ENCODE measurements at regions not wholly inside any gene's neighbourhood (a gene's known extent, or its start where the extent isn't known, plus 50 kb on each side); places are given as distances from the start of the nearest gene placed in this dataset.
"Not testable (repeated sequence)": the region's sequence is repeated elsewhere in the genome, so short reads cannot be mapped to it uniquely, and the experiment has no call there.

DNA sequence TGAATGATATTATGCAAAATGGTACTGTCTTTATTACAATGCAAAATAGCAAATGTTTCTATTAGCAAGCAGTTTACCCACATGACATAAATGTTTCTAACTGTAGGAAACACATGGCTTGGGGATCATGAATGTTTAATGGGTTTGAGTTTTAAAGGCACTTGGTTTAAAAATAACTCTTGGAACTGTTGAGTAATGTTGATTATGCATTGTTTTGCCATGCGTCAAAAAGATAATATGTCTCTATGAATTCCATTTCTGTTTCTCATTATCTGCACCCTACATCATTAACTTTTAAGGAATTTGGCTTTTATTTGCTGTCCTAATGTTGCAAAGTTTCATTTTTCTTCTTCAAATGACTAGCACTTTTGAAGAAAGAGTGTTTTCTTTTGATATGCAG, 1355.5 kb downstream of the SUCLG1 start:
- DNase-seq = no peak

DNA sequence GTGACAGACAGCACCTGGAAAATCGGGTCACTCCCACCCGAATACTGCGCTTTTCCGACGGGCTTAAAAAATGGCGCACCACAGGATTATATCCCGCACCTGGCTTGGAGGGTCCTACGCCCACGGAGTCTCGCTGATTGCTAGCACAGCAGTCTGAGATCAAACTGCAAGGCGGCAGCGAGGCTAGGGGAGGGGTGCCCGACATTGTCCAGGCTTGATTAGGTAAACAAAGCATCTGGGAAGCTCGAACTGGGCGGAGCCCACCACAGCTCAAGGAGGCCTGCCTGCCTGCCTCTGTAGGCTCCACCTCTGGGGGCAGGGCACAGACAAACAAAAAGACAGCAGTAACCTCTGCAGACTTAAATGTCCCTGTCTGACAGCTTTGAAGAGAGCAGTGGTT, 1370.0 kb downstream of the SUCLG1 start:
- not testable (repeated sequence) for DNase-seq

DNA sequence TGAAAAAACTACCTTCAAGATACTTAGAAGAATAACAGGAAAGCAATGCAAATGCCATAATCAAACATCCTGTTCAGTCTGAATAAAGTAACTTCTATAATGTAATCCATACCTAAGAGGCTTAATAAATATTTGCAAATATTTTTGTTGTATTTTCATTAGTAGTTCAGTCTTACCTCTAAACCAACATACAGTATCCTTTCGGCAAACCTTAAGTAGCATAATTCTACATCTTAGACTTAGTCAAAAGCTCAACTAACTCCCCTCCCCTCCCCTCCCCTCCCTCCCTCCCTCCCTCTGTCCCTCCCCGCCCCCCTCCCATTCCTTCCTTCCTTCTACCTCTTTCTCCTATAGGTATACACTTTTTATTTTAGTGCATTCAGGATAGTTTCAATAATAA, 1373.2 kb downstream of the SUCLG1 start:
- DNase-seq = no peak

DNA sequence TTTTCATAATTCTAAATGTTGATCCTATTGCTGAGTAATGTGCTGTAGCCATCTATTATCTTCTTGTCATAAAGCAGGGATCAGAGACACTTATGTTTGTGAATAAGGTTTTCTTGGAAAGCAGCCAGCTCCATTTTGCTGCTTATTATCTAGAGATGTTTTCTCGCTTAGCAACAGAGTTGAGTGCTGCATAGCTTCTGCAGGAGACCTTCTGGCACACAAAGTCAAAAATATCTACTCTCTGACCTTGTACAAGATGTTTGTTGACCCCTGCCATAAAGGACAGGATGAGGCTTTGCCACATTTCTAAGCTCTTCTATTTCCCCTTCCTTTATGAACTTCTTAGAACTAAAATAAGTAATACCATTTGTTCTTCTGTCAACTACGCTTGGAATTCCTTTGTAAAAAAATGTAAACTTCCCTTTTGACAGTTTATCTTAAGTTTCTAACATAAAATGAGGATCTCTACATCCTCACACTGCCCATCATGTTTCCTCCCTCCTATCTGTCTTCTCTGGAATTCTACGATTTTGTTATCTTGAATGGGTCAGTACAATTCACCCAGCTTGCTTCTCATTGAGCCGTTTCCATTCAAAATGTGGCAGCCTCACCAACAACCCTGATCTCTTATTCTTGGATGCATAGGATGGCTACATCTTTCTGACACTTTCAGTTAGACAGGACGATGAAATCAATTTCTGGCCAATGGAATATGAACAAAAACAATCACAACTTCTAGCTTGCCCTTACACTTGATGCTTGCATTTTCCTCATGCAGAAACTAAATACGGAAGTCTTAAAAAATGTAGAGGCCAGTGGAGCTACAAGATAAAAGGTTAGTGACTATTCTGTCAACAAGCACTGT, 1377.0 kb downstream of the SUCLG1 start:
- DNase-seq = no peak

DNA sequence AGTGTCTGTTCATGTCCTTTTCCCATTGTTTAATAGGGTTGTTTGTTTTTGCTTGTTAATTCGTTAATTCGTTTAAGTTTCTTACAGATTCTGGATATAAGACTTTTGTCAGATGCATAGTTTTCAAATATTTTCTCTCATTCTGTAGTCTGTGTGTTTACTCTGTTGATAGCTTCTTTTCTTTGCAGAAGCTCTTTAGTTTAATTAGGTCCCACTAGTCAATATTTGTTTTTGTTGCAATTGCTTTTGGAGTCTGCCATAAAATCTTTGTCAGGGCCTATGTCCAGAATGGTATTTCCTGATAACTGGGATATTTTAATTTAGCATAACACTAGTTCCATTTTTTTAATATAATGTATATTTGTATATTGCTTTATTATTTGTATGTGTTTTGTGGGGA, 1380.1 kb downstream of the SUCLG1 start:
- DNase-seq = no peak

DNA sequence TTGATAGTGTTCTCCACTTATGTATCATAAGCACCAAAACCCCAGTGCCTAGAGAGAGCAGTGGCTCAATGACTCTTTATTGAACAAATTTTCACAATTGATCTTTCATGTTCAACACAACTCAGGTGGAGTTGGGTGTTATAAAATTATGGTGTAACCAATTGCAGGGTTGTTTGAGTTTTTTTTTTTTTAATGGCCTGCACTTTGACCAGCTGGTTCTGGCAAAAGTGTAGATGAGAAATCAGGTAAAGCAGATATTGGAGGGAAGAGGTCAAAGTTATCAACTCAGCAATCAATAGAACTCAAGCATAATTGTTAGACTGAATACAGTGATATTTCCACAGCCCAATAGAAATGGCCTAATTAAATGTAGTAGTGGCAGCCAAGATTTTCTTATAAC, 1386.3 kb downstream of the SUCLG1 start:
- no peak for DNase-seq

DNA sequence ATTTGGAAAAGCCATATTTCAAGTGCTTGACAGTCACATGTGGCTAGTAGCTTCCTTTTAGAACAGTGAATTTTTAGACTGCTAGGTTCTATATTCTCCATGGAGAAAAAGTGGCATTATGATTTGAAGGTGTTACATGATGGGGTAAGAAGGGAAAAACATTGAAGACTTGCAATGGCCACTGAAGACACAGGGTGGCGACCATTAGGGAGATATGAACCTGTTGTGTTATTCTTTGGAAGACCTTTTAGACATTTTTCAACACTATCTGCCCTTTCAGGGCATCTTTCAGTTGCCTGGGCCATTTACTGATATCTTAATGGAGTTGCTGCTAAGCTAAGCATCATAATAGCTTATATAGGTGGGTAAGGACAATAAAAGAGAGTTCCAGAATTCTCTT, 1387.2 kb downstream of the SUCLG1 start:
- DNase-seq = no peak

DNA sequence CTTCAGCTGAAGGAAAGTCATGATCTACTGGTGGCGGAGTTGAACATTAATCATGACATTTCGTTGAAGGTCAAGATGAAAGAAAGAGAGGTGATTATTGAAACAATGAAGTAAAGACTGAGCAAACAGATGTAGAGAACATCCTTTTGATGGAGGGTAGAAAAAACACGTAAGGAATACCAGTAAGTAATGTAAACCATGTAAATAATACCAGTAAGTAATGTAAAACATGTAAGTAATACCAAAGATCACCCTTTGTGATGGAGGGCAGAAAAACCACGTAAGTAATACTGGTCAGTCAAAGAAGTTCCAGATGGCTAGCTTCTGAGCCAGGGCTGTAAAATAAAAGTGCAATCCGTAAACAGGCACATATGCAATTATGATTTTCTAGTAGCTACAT, 1387.7 kb downstream of the SUCLG1 start:
- no peak for DNase-seq

DNA sequence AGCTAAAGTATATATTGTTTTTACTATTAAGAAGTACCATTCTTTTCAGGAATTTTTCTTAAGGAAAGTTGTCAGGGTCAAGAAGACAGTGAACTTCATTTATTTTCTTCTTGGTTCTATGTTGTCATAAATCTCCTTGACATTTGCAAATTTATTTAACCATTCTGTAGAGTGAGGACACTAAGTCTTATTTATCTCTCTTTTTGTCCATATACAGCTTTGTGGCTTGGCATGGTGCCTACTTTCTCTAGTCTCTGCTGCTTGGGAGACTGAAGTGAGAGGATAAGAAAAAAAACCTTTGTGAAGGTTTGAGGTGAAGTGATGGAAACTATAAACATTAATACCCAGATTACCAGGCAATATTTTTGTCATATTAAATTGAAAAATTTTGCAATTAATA, 1389.4 kb downstream of the SUCLG1 start:
- DNase-seq = no peak

DNA sequence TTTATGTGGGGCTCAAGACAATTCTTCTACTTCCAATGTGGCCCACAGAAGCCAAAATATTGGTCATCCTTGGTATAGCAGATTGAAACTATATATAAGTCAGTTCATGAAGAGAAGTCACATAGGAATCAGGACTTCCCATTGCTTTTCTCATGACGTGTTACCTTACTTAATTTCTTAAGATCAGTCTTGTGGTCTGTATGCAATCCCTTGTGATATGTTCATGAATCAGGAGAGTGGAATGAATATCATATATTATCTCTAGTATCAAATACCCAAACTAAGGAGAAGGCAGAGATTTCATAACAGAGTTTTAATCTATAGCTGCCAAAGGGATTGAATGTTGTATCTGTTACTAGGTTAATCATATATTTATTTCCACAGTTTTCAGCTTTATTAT, 1390.4 kb downstream of the SUCLG1 start:
- no peak for DNase-seq

DNA sequence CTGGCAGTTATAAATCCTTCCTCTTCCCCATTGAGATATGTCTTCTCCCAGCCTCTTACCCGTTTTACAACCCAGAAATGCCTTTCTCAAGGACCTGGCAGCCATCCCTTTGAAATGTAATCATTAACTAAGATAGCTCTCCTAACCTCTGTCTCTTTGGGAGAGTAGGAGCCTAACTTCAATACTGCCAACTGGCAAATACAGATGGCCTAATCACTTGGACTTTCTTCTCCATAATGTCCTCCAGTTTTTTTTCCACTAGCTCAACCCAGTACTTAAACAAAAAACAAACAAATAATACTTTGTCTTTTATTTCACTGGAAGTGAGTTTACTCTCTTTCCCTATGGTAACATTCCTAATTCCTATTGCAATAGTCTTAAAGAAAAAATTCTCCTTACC, 1391.1 kb downstream of the SUCLG1 start:
- DNase-seq = no peak

DNA sequence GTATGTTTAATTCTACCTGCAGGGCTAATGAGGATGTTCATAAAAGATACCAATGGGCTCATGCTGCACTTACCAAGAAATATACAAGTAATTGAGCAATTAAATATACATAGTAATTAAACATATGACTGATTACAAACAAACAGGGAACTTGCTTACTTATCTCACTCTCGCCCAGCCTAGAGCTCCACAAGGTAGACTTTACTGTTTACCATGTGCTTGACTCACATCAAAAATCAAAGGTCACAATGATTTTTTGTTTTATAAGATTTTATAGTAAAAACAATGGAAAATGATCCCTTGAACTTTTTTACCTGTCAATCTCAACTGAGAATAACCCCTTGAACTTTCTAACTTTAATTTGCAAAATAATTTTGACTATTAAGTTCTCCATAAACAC, 1395.1 kb downstream of the SUCLG1 start:
- DNase-seq = no peak

DNA sequence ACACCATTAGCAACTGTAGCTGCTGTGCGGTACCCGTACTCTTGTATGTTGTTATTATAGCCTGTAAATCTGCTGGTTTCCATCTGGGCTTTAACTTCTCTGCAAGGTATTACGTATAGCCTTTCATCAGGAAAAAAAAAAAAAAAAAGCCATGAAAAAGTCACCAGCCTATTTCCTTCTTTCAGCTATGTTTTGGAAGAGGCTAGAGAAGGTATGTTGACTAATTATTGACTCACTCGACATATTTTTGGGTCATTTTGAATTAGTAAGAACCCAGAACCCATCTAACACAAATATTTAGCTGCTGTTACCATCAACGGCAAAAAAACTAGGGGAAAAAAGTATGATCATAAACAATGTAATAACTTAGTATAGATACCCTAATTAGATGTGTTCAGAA, 1395.6 kb downstream of the SUCLG1 start:
- no peak for DNase-seq

DNA sequence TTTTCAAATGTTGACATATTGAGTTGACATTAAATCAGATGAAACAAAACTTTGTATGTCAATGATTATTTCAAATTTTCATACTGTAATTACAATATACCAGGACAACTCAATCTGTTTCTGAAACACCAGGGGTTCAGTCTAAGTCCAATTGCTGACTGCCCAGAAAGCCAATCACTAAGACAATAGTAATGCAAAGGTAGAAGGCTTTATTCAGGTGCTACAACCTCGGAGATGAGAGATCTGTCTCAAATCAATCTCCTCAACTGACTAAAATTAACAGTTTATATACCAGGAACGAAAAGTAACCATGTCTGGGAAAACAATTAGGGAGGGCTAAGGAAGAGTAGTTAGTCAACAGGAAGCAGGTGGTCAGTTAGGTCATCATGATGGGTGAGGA, 1400.4 kb downstream of the SUCLG1 start:
- no peak for DNase-seq

DNA sequence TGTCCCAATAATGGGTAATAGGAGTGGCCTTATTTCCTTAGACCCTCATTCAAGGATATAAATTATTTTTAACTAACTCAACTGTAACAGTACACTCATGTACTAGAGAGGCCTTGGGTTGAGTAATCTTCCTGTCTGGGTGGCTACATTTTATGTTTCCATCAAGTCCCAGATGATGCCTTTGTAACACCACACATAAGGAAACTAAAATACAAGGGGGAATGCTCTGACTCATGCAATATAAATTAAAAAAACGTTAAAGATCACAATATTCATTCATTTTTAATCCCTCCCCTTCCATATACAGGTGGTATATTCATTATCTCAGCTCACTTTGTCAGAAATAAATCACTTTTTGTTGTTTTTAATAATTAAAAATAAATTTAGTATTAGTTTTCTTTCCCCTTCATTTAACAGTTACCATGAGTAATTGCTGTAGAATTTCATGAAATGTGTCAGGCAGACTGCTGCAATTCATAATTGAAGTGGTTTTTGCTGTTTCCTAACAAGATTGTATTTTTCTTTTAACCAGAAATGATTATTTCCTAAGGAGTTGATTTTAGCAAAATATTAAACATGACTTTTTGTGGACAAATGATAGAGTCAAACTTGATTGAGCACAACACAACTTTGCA, 1403.6 kb downstream of the SUCLG1 start:
- DNase-seq = no peak

DNA sequence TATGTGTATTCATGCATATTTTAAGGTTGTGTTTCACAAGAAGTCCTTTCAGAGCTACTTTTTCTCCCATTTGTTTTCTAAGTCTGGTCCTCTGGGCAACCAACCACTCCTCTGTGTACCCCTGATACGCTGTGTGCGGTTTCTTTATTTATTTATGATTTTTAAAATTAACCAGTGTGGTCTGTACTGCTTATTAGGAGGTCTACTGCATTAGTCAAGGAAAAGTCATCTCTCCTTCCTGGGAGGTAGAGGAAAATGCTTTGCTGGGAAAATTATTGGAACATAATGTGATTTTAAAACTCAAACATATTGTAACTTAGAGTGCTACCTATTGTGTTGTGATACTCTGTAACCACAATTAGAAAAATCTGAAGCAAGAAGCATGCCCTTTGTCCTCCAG, 1404.3 kb downstream of the SUCLG1 start:
- DNase-seq = no peak

DNA sequence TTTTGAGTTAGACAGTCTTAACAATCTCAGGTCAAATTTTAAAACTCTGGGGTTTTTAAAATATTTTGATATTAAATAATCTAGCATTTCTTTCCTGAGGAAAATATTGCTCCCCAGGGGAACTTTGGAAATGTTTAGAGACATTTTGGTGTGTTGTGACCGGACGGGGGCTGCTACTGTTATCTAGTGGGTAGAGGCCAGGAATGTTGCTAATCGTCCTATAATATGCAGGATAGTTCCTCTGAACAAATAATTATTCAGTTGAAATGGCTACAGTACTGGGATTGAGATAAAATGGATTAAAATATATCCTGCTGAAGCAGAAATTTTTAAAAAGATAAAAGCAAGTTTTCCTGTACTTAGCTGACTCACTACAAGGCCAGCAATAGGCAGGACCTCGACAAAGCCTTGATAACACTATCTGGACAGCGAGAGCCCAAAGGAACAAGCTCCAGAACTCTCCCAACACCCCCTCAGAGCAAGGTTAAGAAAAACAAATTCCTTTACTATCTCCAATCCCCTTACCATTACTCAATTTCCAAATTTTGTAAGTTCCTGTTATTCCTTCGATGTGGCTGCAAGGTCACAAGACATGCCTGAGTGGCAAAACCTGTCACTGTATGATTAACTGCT, 1407.4 kb downstream of the SUCLG1 start:
- no peak for DNase-seq

DNA sequence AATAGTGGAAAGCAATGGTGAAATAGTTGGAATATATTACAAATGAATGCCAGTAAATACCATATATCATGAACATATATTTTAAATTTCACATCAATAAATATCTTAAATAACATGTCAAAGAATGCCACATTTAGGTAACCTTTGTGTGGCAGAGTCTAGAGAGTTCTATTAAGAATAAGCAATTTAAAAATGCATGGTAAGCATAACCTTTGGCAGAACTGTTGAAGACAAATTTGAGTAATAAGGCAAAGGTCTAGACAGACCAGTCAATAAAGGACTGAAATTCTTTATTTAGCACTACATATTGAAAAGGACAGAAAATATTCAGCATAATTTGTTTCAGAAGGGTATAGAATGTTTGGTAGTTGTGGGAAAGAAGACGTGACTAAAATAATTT, 1417.0 kb downstream of the SUCLG1 start:
- DNase-seq = no peak

DNA sequence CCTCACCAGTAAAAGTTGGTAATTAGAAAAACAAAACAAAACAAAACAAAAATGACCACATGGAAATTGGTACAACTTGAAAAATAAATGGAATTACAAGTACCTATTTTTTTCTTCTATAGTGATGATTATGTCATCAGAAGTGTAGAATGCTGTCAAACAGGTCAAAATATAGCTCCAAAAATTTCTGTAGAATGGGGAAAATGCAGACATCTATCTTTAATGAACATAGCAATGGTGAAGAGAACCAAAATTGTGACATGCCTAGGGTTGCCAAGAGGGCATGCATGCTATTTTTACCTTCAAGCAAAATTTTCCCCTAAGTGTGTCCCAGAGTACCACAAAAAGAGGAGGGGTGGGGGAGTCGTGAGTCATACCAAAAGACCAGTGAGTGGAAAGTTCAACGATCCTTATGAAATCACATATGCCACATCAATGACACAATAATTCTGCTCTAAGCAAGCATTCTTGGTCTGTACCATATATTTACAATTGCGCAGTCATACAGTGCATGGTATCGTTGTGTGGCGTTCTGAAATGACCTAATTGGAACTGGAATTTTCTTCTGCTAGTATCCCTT, 1436.4 kb downstream of the SUCLG1 start:
- DNase-seq = no peak

DNA sequence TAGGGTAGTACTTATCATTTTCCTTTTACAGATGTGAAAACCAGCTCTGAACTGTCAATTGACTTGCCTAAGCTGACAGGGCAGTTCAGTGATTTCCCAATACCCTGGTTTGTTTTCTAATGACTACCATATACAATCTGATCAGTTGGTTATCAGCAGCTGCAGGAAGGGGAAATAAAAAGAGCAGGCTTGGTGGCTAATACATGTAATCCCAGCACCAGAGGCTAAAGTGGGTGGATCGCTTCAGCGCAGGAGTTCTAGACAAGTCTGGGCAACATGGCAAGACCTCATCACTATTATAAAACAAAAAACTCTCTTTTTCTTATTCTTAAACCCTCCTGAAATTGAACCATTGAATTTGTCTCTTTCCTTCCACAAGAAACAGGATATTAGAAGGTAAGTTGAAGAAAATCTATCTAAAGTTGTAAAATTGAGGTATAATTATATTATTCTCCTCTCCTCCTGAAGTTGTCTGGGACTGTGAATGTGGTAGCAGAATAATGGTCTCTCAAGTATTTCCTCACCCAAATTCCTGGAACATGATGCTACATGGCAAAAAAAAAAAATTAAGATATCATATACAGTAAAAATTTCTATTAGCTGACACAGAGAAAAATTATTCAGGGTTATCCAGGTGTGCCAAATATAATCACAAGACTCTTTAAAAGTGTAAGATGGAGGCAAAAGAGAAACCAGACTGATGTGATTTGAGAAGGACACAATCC, 1441.6 kb downstream of the SUCLG1 start:
- no peak for DNase-seq

DNA sequence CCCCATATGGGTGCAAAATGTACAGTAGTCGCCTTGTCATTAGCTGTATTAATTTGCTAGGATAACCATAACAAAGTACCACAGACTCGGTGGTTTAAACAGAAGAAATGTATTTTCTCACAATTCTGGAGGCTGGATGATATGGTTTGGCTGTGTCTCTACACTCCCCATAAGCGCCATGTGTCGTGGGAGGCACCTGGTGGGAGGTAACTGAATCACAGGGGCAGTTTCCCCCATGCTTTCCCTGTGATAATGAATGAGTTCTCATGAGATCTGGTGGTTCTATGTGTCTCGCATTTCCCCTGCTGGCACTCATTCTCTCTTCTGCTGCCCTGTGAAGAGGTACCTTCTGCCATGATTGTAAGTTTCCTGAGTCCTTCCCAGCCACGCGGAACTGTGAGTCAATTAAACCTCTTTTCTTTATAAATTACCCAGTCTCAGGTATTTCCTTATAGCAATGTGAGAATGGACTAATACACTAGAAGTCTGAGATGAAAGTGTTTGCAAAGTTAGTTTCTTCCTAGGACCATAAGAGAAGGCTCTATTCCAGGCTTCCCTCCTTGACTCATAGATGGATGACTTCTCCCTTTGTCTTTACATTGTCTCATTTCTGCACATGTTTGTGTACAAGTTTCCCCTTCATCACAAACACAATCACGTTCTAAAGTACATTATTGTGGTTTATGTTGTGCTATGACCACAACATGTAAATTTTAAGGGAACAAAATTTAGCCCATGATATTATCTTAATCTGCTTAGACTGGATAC, 1442.6 kb downstream of the SUCLG1 start:
- no peak for DNase-seq

DNA sequence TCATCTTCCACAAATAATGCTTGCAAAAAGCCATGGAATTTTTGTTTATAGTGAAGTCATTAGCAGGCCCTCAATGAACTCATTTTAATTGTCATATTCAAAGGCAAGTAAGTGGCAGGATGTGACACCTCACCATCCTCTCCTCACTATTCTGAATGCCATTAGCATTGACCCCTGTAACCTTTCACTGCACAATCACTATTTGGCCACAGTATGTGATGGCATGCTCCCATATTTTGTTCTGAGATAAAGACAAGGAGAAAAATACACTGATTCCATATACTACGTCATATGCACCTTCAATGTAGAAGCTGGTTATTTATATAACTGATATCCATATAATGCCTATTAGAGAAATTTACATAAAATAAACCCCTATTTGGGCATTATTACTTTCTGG, 1443.2 kb downstream of the SUCLG1 start:
- no peak for DNase-seq
